GM12878 (cell line): ENCODE measurements at regions not wholly inside any gene's neighbourhood (a gene's known extent, or its start where the extent isn't known, plus 50 kb on each side); places are given as distances from the start of the nearest gene placed in this dataset.

Experiments used
- ATAC-seq: fragments of 200-7000 bp; cut with Tn5 transposase; 3 replicates; pipeline ENCODE4 v1.9.1; 2020; ENCODE audit warnings: mild to moderate bottlenecking, moderate library complexity
- BruUV-seq: library from RNA; stranded (reverse); fragments of 400-500 nt; replicated peaks from 2 replicates; lab custom pipeline; 2021; lab: Mats Ljungman, UMichigan
- CTCF ChIA-PET: fragments of 300-600 bp; sonication (Branson Sonifier 250); formaldehyde crosslinking; extraction: SDS; loops from one replicate; lab custom pipeline; 2021; ENCODE audit warnings: inconsistent platforms; lab: Yijun Ruan, JAX
- POLR2A ChIA-PET: fragments of 350-600 bp; formaldehyde crosslinking; extraction: SDS; loops from one replicate; lab custom pipeline; 2021; ENCODE audit warnings: inconsistent platforms; lab: Charles Lee
- RAD21 ChIA-PET: fragments of 300-600 bp; sonication (Branson Sonifier 250); formaldehyde crosslinking; loops from one replicate; lab custom pipeline; 2023; ENCODE audit warnings: antibody characterized with exemption; ENCODE audit not compliant: unreplicated experiment; lab: Charles Lee
- SMC1A ChIA-PET: fragments of 300-600 bp; sonication (Branson Sonifier 250); formaldehyde crosslinking; loops from one replicate; lab custom pipeline; 2023; ENCODE audit not compliant: unreplicated experiment, uncharacterized antibody; lab: Charles Lee
- DNase-seq: peaks from one replicate; pipeline ENCODE4 v3.0.0-alpha.2; 2011; ENCODE audit warnings: low read depth, low spot score
- FAIRE-seq: peaks from 3 replicates; lab custom pipeline; 2011; peaks lifted over from hg19 to GRCh38; lab: Jason Lieb, UNC
- H2AFZ ChIP-seq: 2 replicates; pipeline ENCODE4 v1.6.0; 2011; ENCODE audit warnings: low read depth, low read length, control low read depth; ENCODE audit not compliant: control insufficient read depth
- H3K27ac ChIP-seq: 2 replicates; pipeline ENCODE4 v1.5.1; 2011; ENCODE audit warnings: control low read depth; ENCODE audit not compliant: control insufficient read depth, insufficient read depth
- H3K27me3 ChIP-seq, 2 experiments: replicated peaks in 1 of 2; 2 replicates each; pipeline versions ENCODE4 v1.6.0 to v1.6.1; 2011; ENCODE audit warnings: low read length in 1 of 2; ENCODE audit not compliant: control insufficient read depth in 2 of 2, insufficient read depth in 2 of 2
- H3K36me3 ChIP-seq, 2 experiments: 2 replicates each; pipeline ENCODE4 v1.5.1; 2011; ENCODE audit warnings: low read length in 1 of 2; ENCODE audit not compliant: control insufficient read depth in 2 of 2, insufficient read depth in 2 of 2
- H3K4me1 ChIP-seq: 2 replicates; pipeline ENCODE4 v1.6.1; 2011; ENCODE audit warnings: mild to moderate bottlenecking, low read length, moderate library complexity, mixed read lengths; ENCODE audit not compliant: control insufficient read depth, insufficient read depth
- H3K4me2 ChIP-seq: 2 replicates; pipeline ENCODE4 v1.6.0; 2011; ENCODE audit warnings: control low read depth; ENCODE audit not compliant: control insufficient read depth, insufficient read depth
- H3K4me3 ChIP-seq: fragments of 200-600 bp; sonication (generic); 2 replicates; pipeline ENCODE4 v1.5.1; 2016
- H3K79me2 ChIP-seq: 2 replicates; pipeline ENCODE4 v1.6.0; 2011; ENCODE audit warnings: low read length; ENCODE audit not compliant: control insufficient read depth, insufficient read depth
- H3K9ac ChIP-seq: 2 replicates; pipeline ENCODE4 v1.8.0; 2011; ENCODE audit warnings: low read length, control low read depth, mixed read lengths; ENCODE audit not compliant: control insufficient read depth, insufficient read depth
- H3K9me3 ChIP-seq: replicated peaks from 3 replicates; pipeline ENCODE4 v1.5.1; 2011; ENCODE audit warnings: mild to moderate bottlenecking, low read length; ENCODE audit not compliant: control insufficient read depth, insufficient read depth
- H4K20me1 ChIP-seq: 2 replicates; pipeline ENCODE4 v1.6.0; 2011; ENCODE audit not compliant: control insufficient read depth, insufficient read depth
- BACH1 ChIP-seq: fragments of 450-650 bp; IDR thresholded peaks from 2 replicates; pipeline ENCODE4 v1.6.1; 2017; ENCODE audit warnings: mild to moderate bottlenecking, borderline replicate concordance
- BCL11A ChIP-seq: IDR thresholded peaks from 2 replicates; pipeline ENCODE4 v1.6.1; 2011; ENCODE audit warnings: low read depth, low read length
- CBFB ChIP-seq: IDR thresholded peaks from 2 replicates; pipeline ENCODE4 v1.6.1; 2016; ENCODE audit warnings: antibody characterized with exemption, low read depth
- CEBPZ ChIP-seq: fragments of 150-350 bp; IDR thresholded peaks from 2 replicates; pipeline ENCODE4 v1.6.1; 2016; ENCODE audit warnings: low read depth, low read length
- EZH2 ChIP-seq: IDR thresholded peaks from 2 replicates; pipeline ENCODE4 v1.6.1; 2012; ENCODE audit warnings: low read depth, mild to moderate bottlenecking, control low read depth, inconsistent platforms, low read length, borderline replicate concordance; ENCODE audit not compliant: control insufficient read depth
- IKZF2 ChIP-seq, 2 experiments: fragments of 450-650 bp; IDR thresholded peaks; 2 replicates each; pipeline ENCODE4 v1.6.1; 2017; ENCODE audit warnings: mild to moderate bottlenecking in 2 of 2, moderate library complexity in 2 of 2
- MTA2 ChIP-seq: fragments of 450-650 bp; IDR thresholded peaks from 2 replicates; pipeline ENCODE4 v1.6.1; 2016; ENCODE audit warnings: low read depth, mild to moderate bottlenecking, moderate library complexity
- POLR2AphosphoS5 ChIP-seq: IDR thresholded peaks from 2 replicates; pipeline ENCODE4 v1.6.1; 2011; ENCODE audit warnings: mild to moderate bottlenecking, low read length, inconsistent platforms
- RAD51 ChIP-seq: fragments of 450-650 bp; IDR thresholded peaks from 2 replicates; pipeline ENCODE4 v1.6.1; 2016; ENCODE audit warnings: moderate library complexity, mild to moderate bottlenecking, inconsistent platforms
- SKIL ChIP-seq: fragments of 450-650 bp; IDR thresholded peaks from 2 replicates; pipeline ENCODE4 v1.6.1; 2017; ENCODE audit warnings: mild to moderate bottlenecking, low read depth, inconsistent platforms; ENCODE audit not compliant: poor library complexity, severe bottlenecking
- SPI1 ChIP-seq: IDR thresholded peaks from 2 replicates; pipeline ENCODE4 v1.6.1; 2011; ENCODE audit warnings: low read depth, mild to moderate bottlenecking, low read length, moderate library complexity, borderline replicate concordance; ENCODE audit not compliant: insufficient read depth
- SRF ChIP-seq, 2 experiments: IDR thresholded peaks; 2 replicates each; pipeline ENCODE4 v1.6.1; 2011; ENCODE audit warnings: low read depth in 2 of 2, low read length in 2 of 2, mild to moderate bottlenecking in 1 of 2, moderate library complexity in 1 of 2
- WRNIP1 ChIP-seq: IDR thresholded peaks from 2 replicates; pipeline ENCODE4 v1.6.1; 2011; ENCODE audit warnings: low read depth, low read length, improper control_type of control experiment, borderline replicate concordance
- in situ Hi-C: fragments of 300-500 bp; cut with MboI; formaldehyde crosslinking; loops from 9 replicates; pipeline ENCODE4 v1.14.3; 2018; ENCODE audit warnings: mixed read lengths
- intact Hi-C: fragments of 100-400 bp; cut with micrococcal nuclease; formaldehyde crosslinking; loops from one replicate; pipeline ENCODE4 v1.14.2; 2022; ENCODE audit not compliant: unreplicated experiment
- TF ChIP-seq, protein P1 (sequence below): fragments of 450-650 bp; IDR thresholded peaks from 2 replicates; pipeline ENCODE4 v1.6.1; 2017; ENCODE audit warnings: antibody characterized with exemption, mild to moderate bottlenecking, moderate library complexity
- TF ChIP-seq, protein P2 (sequence below): IDR thresholded peaks from 2 replicates; pipeline ENCODE4 v1.6.1; 2012; ENCODE audit warnings: low read length, inconsistent platforms

- TF ChIP-seq, protein P1, sequence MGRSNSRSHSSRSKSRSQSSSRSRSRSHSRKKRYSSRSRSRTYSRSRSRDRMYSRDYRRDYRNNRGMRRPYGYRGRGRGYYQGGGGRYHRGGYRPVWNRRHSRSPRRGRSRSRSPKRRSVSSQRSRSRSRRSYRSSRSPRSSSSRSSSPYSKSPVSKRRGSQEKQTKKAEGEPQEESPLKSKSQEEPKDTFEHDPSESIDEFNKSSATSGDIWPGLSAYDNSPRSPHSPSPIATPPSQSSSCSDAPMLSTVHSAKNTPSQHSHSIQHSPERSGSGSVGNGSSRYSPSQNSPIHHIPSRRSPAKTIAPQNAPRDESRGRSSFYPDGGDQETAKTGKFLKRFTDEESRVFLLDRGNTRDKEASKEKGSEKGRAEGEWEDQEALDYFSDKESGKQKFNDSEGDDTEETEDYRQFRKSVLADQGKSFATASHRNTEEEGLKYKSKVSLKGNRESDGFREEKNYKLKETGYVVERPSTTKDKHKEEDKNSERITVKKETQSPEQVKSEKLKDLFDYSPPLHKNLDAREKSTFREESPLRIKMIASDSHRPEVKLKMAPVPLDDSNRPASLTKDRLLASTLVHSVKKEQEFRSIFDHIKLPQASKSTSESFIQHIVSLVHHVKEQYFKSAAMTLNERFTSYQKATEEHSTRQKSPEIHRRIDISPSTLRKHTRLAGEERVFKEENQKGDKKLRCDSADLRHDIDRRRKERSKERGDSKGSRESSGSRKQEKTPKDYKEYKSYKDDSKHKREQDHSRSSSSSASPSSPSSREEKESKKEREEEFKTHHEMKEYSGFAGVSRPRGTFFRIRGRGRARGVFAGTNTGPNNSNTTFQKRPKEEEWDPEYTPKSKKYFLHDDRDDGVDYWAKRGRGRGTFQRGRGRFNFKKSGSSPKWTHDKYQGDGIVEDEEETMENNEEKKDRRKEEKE, result no peak
- no peak for TF ChIP-seq SRF (IDR thresholded peaks at IDR 0.05; ENCODE audit: low read depth in 2 of 2, low read length in 2 of 2)
Measured at GRCh38 chr9:86548220-86548619, 194.0 kb upstream of the TUT7 start (continued).

- H3K4me3 ChIP-seq, result no peak overlapping the region
- intact Hi-C loops (no loop called here), in situ Hi-C loops (no loop called here)
- no peak overlapping the region for H3K27ac ChIP-seq
- H3K27me3 ChIP-seq, result no peaks in the 10 kb centered on the region
- SMC1A ChIA-PET, result no interaction called here
- POLR2A ChIA-PET, result no interaction called here
- CTCF ChIA-PET, result no interaction called here
- ATAC-seq (no peak), FAIRE-seq (no peak), DNase-seq (no peak)
- no peaks in the 10 kb centered on the region; the same call in 2 of the 3 replicates for H3K9me3 ChIP-seq
- RAD21 ChIA-PET, result no interaction called here
- H3K9ac ChIP-seq, result no peak overlapping the region
- H3K36me3 ChIP-seq, result no peaks in the 10 kb centered on the region
- H3K4me2 ChIP-seq, result no peak overlapping the region
- H3K79me2 ChIP-seq, result no peaks in the 10 kb centered on the region
- BruUV-seq, result no TSS peak
- H3K4me1 ChIP-seq, result no peaks in the 10 kb centered on the region
- H2AFZ ChIP-seq, result no peak overlapping the region
- no peaks in the 10 kb centered on the region for H4K20me1 ChIP-seq
- TF ChIP-seq IKZF2 (IDR thresholded peaks at IDR 0.05) (no peak), SPI1 (no peak), EZH2 (no peak), MTA2 (no peak), BACH1 (no peak), CEBPZ (no peak), WRNIP1 (no peak), RAD51 (no peak), BCL11A (no peak), CBFB (no peak), SKIL (no peak), POLR2AphosphoS5 (no peak)
- TF ChIP-seq, protein P2, sequence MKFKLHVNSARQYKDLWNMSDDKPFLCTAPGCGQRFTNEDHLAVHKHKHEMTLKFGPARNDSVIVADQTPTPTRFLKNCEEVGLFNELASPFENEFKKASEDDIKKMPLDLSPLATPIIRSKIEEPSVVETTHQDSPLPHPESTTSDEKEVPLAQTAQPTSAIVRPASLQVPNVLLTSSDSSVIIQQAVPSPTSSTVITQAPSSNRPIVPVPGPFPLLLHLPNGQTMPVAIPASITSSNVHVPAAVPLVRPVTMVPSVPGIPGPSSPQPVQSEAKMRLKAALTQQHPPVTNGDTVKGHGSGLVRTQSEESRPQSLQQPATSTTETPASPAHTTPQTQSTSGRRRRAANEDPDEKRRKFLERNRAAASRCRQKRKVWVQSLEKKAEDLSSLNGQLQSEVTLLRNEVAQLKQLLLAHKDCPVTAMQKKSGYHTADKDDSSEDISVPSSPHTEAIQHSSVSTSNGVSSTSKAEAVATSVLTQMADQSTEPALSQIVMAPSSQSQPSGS, result no peak
Measured at GRCh38 chr9:86547571-86547970, 193.4 kb upstream of the TUT7 start.
